Breast epithelium (tissue), 4 donors: ENCODE measurements at regions not wholly inside any gene's neighbourhood (a gene's known extent, or its start where the extent isn't known, plus 50 kb on each side); places are given as distances from the start of the nearest gene placed in this dataset.

Experiments
- DNase-seq, 2 donors: peaks; one replicate each; pipeline ENCODE4 v3.0.0-alpha.2; 2019; ENCODE audit warnings: low spot score in 2 of 2
- H3K27ac ChIP-seq, 2 donors: fragments of 200-600 bp; sonication (generic) in 1 of 2; one replicate each; pipeline ENCODE4 v1.5.1; 2016 to 2019; ENCODE audit warnings: mild to moderate bottlenecking in 1 of 2
- H3K27me3 ChIP-seq, 2 donors: fragments of 200-600 bp; sonication (generic) in 1 of 2; one replicate each; pipeline versions ENCODE4 v1.5.1 to v1.6.0; 2017 to 2019; ENCODE audit warnings: control low read depth in 1 of 2, mild to moderate bottlenecking in 1 of 2
- H3K36me3 ChIP-seq: fragments of 200-600 bp; one replicate; pipeline ENCODE4 v1.5.1; 2019
- H3K4me1 ChIP-seq, 2 donors: fragments of 200-600 bp; sonication (generic); one replicate each; pipeline ENCODE4 v1.5.1; 2016 to 2019; ENCODE audit warnings: control low read depth in 1 of 2
- H3K4me3 ChIP-seq, 3 donors: fragments of 200-600 bp; sonication (generic); 1 replicate in 2 of 3; 2 replicates in 1 of 3; pipeline ENCODE4 v1.5.1; 2016 to 2019; ENCODE audit warnings: mild to moderate bottlenecking in 3 of 3, moderate library complexity in 2 of 3
- H3K9me3 ChIP-seq, 2 donors: fragments of 200-600 bp; sonication (generic) in 1 of 2; one replicate each; pipeline ENCODE4 v1.5.1; 2016 to 2019; ENCODE audit warnings: control low read depth in 1 of 2
- POLR2A ChIP-seq: fragments of 450-650 bp; IDR thresholded peaks from one replicate; pipeline ENCODE4 v1.6.1; 2016; ENCODE audit warnings: antibody characterized with exemption, mild to moderate bottlenecking, moderate library complexity
- POLR2AphosphoS5 ChIP-seq, 3 donors: sonication (generic); formaldehyde crosslinking; IDR thresholded peaks; one replicate each; pipeline ENCODE4 v1.6.1; 2017; ENCODE audit warnings: antibody characterized with exemption in 3 of 3
- intact Hi-C: fragments of 100-400 bp; cut with DNase I; formaldehyde crosslinking; loops from one replicate; pipeline ENCODE4 v1.15.1; 2023; ENCODE audit warnings: low total_unique reads
- TF ChIP-seq, protein P1 (sequence below), 3 donors: fragments of 450-650 bp; IDR thresholded peaks; one replicate each; pipeline ENCODE4 v1.5.1; 2016 to 2017; ENCODE audit warnings: antibody characterized with exemption in 3 of 3, mild to moderate bottlenecking in 3 of 3, moderate library complexity in 3 of 3

DNA sequence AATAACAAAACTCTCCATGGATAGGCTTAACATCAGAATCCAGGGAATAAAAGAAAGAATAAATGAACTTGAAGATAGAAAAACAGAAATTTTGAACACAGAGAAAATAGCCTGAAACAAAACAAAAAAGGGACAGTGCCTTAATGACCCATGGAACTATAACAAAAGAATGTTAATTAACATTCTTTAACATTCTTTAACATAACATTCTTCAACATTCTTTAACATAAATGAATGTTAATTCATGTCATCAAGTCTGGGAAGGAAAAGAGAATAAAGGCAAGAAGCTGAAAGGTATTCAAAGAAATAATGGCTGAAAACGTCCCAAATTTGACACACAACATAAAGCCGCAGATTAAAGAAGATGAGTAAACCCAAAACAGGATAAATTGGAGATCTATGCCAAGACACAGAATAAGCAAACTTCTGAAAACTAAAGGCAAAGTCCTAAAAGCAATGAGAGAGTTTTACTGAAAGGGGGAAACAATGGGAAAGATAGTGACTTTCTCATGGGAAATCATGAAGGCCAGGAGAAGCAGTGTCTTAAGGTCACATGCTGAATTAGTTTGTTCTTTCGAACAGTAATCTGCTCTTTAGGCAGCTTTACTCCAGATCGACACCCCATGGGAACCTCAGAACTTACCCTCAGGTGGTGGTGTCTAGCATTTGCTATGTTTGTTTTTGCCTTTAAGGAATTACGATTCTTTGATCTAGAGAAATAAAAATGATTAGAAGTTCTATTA is 483.0 kb downstream of the KDM4C start:
- TF ChIP-seq POLR2AphosphoS5 (IDR thresholded peaks at IDR 0.05), result no peak
- TF ChIP-seq, protein P1, sequence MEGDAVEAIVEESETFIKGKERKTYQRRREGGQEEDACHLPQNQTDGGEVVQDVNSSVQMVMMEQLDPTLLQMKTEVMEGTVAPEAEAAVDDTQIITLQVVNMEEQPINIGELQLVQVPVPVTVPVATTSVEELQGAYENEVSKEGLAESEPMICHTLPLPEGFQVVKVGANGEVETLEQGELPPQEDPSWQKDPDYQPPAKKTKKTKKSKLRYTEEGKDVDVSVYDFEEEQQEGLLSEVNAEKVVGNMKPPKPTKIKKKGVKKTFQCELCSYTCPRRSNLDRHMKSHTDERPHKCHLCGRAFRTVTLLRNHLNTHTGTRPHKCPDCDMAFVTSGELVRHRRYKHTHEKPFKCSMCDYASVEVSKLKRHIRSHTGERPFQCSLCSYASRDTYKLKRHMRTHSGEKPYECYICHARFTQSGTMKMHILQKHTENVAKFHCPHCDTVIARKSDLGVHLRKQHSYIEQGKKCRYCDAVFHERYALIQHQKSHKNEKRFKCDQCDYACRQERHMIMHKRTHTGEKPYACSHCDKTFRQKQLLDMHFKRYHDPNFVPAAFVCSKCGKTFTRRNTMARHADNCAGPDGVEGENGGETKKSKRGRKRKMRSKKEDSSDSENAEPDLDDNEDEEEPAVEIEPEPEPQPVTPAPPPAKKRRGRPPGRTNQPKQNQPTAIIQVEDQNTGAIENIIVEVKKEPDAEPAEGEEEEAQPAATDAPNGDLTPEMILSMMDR (IDR thresholded peaks at IDR 0.05), result no peak
- TF ChIP-seq POLR2A, result no peak
- DNase-seq, result no peak
- Histone ChIP-seq H3K27ac (no peak overlapping the region), H3K4me1 (no peaks in the 10 kb centered on the region), H3K36me3 (no peaks in the 10 kb centered on the region), H3K4me3 (no peak overlapping the region), H3K27me3 (no peaks in the 10 kb centered on the region), H3K9me3 (peaks cover 0 to 9% of the 10 kb centered on the region in 2 donors)
- intact Hi-C loops, result no loop called here

DNA sequence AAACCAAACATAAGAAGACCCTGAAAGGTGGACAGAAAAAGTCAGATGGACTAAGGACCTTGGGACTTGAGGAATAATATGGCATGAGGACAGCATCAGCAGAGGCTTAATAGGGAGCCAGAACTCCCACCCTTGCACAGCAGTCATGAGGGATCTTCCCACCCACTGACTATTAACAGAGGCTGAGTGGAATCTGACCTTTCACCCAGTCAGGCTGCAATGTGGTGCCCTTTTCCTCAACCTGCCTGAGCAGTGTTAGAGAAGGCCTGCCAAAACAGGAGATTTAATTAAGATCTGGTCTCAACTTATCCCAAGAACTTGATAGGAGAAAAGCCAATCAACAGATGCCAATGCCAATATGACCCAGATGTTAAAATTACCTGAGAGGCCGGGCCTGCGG is 481.9 kb downstream of the KDM4C start:
- H3K4me3 ChIP-seq, result no peak overlapping the region
- TF ChIP-seq, protein P1 (IDR thresholded peaks at IDR 0.05), result no peak
- TF ChIP-seq POLR2AphosphoS5 (IDR thresholded peaks at IDR 0.05), result no peak
- no peak for TF ChIP-seq POLR2A
- H3K27ac ChIP-seq, result no peak overlapping the region
- peaks cover 0 to 9% of the 10 kb centered on the region in 2 donors for H3K9me3 ChIP-seq
- H3K4me1 ChIP-seq, result no peaks in the 10 kb centered on the region
- no peaks in the 10 kb centered on the region for H3K27me3 ChIP-seq
- DNase-seq, result no peak
- no peaks in the 10 kb centered on the region for H3K36me3 ChIP-seq
- intact Hi-C loops, result no loop called here

DNA sequence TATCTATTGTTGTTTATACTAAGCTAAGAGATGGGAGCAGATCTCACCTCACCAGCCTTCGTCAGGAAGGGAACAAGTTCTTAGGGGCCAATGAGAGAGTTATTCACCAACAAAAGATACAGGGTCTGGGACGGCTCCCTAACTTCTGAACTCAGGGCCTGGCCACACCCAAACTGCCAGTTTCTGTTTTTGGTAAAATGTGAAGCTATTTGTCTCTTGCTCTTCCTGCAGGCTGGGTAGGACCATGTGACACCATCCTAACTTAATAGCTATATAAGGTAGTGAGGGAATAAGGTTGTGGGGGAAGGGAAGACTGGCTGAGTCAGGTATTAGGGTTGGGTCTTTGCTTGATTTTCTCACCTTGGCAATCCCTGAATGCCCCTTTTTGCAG is 480.5 kb downstream of the KDM4C start:
- intact Hi-C loops, result no loop called here
- Histone ChIP-seq H3K27ac (no peak overlapping the region), H3K4me3 (no peak overlapping the region), H3K9me3 (peaks cover 0 to 9% of the 10 kb centered on the region in 2 donors), H3K4me1 (no peaks in the 10 kb centered on the region), H3K36me3 (no peaks in the 10 kb centered on the region), H3K27me3 (no peaks in the 10 kb centered on the region)
- DNase-seq, result no peak
- TF ChIP-seq, protein P1 (IDR thresholded peaks at IDR 0.05), result no peak
- TF ChIP-seq POLR2A (no peak), POLR2AphosphoS5 (IDR thresholded peaks at IDR 0.05) (no peak)

DNA sequence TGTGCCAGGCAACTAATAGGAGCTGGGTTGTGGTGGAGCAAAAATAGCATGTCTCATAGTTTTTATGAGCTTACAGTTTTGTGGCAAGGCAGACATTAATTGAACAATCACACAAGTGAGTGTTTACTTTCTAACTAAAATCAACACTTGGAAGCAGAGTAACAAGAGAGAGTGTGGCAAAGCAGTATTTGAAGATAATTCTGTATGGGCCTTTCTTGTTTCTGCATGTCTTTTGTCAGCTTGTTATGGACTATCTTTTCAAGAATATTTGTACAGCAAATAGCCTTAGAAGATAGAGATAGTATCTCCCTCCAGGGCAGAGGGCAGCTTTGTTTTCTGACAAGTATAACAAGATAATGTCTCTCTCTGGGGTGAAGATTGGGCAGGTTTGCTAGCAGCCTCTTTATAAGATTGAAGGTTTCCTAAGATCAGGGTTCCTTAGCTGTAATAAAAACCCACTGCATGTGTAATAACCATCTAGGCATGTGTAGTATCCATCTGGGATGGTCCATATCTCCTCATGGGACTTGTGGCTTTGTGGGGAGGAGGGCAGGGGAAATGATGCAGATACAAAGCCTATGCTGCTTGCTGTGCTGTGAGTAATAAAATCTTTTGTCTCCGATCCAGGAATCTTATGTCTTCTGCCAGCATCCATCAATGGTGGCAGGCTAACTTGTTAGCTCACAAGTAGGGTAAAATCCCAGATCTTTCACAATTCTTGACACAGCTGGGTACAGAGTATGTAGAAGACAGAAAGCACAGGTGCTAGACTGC is 479.9 kb downstream of the KDM4C start:
- no peaks in the 10 kb centered on the region for H3K36me3 ChIP-seq
- intact Hi-C loops, result no loop called here
- peaks cover 0 to 9% of the 10 kb centered on the region in 2 donors for H3K9me3 ChIP-seq

More for the DNA sequence above, 479.9 kb downstream of the KDM4C start:
- Histone ChIP-seq H3K27me3 (no peaks in the 10 kb centered on the region), H3K27ac (no peak overlapping the region), H3K4me1 (no peaks in the 10 kb centered on the region), H3K4me3 (no peak overlapping the region)
- DNase-seq, result no peak
- TF ChIP-seq, protein P1 (IDR thresholded peaks at IDR 0.05), result no peak
- TF ChIP-seq POLR2A, result no peak
